H1 (cell line): ENCODE measurements at regions not wholly inside any gene's neighbourhood (a gene's known extent, or its start where the extent isn't known, plus 50 kb on each side); places are given as distances from the start of the nearest gene placed in this dataset.

Source experiments
- CTCF ChIA-PET: fragments of 300-600 bp; sonication (Branson Sonifier 250); formaldehyde crosslinking; loops from one replicate; lab custom pipeline; 2021; ENCODE audit not compliant: partially characterized antibody; lab: Charles Lee
- POLR2A ChIA-PET: fragments of 300-600 bp; sonication (Branson Sonifier 250); formaldehyde crosslinking; loops from one replicate; lab custom pipeline; 2021; ENCODE audit warnings: inconsistent platforms; ENCODE audit not compliant: partially characterized antibody; lab: Charles Lee
- DNase-seq, 2 experiments: peaks; one replicate each; pipeline versions ENCODE4 v3.0.0 to v3.0.0-alpha.2; 2010 to 2022; ENCODE audit warnings: low spot score in 2 of 2, low read depth in 1 of 2, mixed read lengths in 1 of 2
- FAIRE-seq: peaks from 2 replicates; lab custom pipeline; 2011; peaks lifted over from hg19 to GRCh38; lab: Jason Lieb, UNC
- H2AFZ ChIP-seq: 2 replicates; pipeline ENCODE4 v1.8.1; 2012; ENCODE audit warnings: low read length, inconsistent platforms
- H2AK5ac ChIP-seq: 2 replicates; pipeline ENCODE4 v1.6.1; 2013; ENCODE audit warnings: low read depth, low read length
- H2BK120ac ChIP-seq: replicated peaks from 2 replicates; pipeline ENCODE3; 2013; ENCODE audit warnings: low read depth, low read length, inconsistent platforms
- H2BK12ac ChIP-seq: 2 replicates; pipeline ENCODE4 v1.6.1; 2013; ENCODE audit warnings: low read depth, low read length
- H2BK15ac ChIP-seq: 2 replicates; pipeline ENCODE4 v1.6.1; 2013; ENCODE audit warnings: low read length
- H2BK20ac ChIP-seq: 2 replicates; pipeline ENCODE4 v1.6.1; 2013; ENCODE audit warnings: low read length
- H2BK5ac ChIP-seq: 2 replicates; pipeline ENCODE4 v1.6.1; 2013; ENCODE audit warnings: low read depth, low read length
- H3K14ac ChIP-seq: 2 replicates; pipeline ENCODE4 v1.6.1; 2013; ENCODE audit warnings: inconsistent platforms; ENCODE audit not compliant: insufficient read length
- H3K18ac ChIP-seq: 2 replicates; pipeline ENCODE4 v1.6.1; 2013; ENCODE audit warnings: low read length; ENCODE audit errors: extremely low read depth
- H3K23ac ChIP-seq: 2 replicates; pipeline ENCODE4 v1.6.1; 2013; ENCODE audit warnings: inconsistent platforms; ENCODE audit not compliant: insufficient read length
- H3K23me2 ChIP-seq: 2 replicates; pipeline ENCODE4 v1.6.1; 2013; ENCODE audit warnings: low read depth, low read length
- H3K27ac ChIP-seq: 2 replicates; pipeline ENCODE4 v1.6.1; 2011; ENCODE audit warnings: low read depth, low read length, inconsistent platforms
- H3K27me3 ChIP-seq, 4 experiments: replicated peaks in 1 of 4; 1 replicate in 1 of 4; 2 replicates in 3 of 4; pipeline versions ENCODE4 v1.6.1 to v1.8.1; 2011 to 2013; ENCODE audit warnings: low read length in 3 of 4, mild to moderate bottlenecking in 3 of 4, inconsistent platforms in 2 of 4, mixed read lengths in 2 of 4, moderate library complexity in 1 of 4; ENCODE audit not compliant: control insufficient read depth in 3 of 4, insufficient read depth in 3 of 4; ENCODE audit errors: extremely low read depth in 1 of 4
- H3K36me3 ChIP-seq, 4 experiments: 2 replicates each; pipeline versions ENCODE4 v1.6.1 to v1.8.1; 2011 to 2013; ENCODE audit warnings: mild to moderate bottlenecking in 4 of 4, low read length in 3 of 4, moderate library complexity in 2 of 4, control low read depth in 1 of 4, inconsistent platforms in 1 of 4; ENCODE audit not compliant: insufficient read depth in 4 of 4, control insufficient read depth in 2 of 4
- H3K4ac ChIP-seq: replicated peaks from 2 replicates; pipeline ENCODE3; 2013; ENCODE audit warnings: low read length, low read depth, mixed read lengths, inconsistent platforms; ENCODE audit not compliant: insufficient read length
- H3K4me1 ChIP-seq, 4 experiments: replicated peaks in 1 of 4; 1 replicate in 1 of 4; 2 replicates in 3 of 4; pipeline versions ENCODE4 v1.6.1 to v1.8.1; 2011 to 2013; ENCODE audit warnings: low read length in 3 of 4, inconsistent platforms in 2 of 4, mixed read lengths in 1 of 4; ENCODE audit not compliant: insufficient read depth in 4 of 4, control insufficient read depth in 3 of 4
- H3K4me2 ChIP-seq, 2 experiments: 2 replicates each; pipeline versions ENCODE4 v1.6.1 to v1.8.1; 2011 to 2013; ENCODE audit warnings: low read depth in 2 of 2, low read length in 2 of 2, control low read depth in 1 of 2, inconsistent platforms in 1 of 2, mild to moderate bottlenecking in 1 of 2; ENCODE audit not compliant: insufficient read depth in 1 of 2
- H3K4me3 ChIP-seq, 4 experiments: fragments of 200-600, 300-600 bp in 1 of 4; sonication (generic), shearing (Covaris generic), sonication (Bioruptor Twin) in 1 of 4; 2 replicates each; pipeline versions ENCODE4 v1.5.1 to v1.8.1; 2011 to 2016; ENCODE audit warnings: low read length in 4 of 4, low read depth in 3 of 4, control low read depth in 2 of 4, inconsistent platforms in 2 of 4, mild to moderate bottlenecking in 2 of 4, mixed read lengths in 1 of 4, moderate library complexity in 1 of 4; ENCODE audit not compliant: insufficient read depth in 2 of 4; ENCODE audit errors: extremely low read depth in 1 of 4
- H3K56ac ChIP-seq: replicated peaks from 2 replicates; pipeline ENCODE3; 2013; ENCODE audit warnings: low read depth, mild to moderate bottlenecking, mixed read lengths, low read length, inconsistent platforms; ENCODE audit not compliant: insufficient read length
- H3K79me1 ChIP-seq: 2 replicates; pipeline ENCODE4 v1.6.1; 2013; ENCODE audit warnings: low read depth, low read length, control low read depth
- H3K79me2 ChIP-seq, 2 experiments: 2 replicates each; pipeline versions ENCODE4 v1.6.1 to v1.8.1; 2012 to 2013; ENCODE audit warnings: low read length in 2 of 2, mild to moderate bottlenecking in 2 of 2, inconsistent platforms in 1 of 2; ENCODE audit not compliant: insufficient read depth in 2 of 2, control insufficient read depth in 1 of 2
- H3K9ac ChIP-seq, 4 experiments: replicated peaks in 1 of 4; 1 replicate in 1 of 4; 2 replicates in 3 of 4; pipeline versions ENCODE4 v1.6.1 to v1.8.1; 2011 to 2013; ENCODE audit warnings: low read depth in 3 of 4, low read length in 3 of 4, control low read depth in 2 of 4, mild to moderate bottlenecking in 2 of 4, moderate library complexity in 2 of 4, inconsistent platforms in 1 of 4; ENCODE audit errors: extremely low read depth in 1 of 4
- H3K9me3 ChIP-seq, 2 experiments: 2 replicates each; pipeline versions ENCODE4 v1.6.1 to v1.8.1; 2012 to 2013; ENCODE audit warnings: mild to moderate bottlenecking in 2 of 2, moderate library complexity in 2 of 2, control low read depth in 1 of 2, inconsistent platforms in 1 of 2, low read depth in 1 of 2, low read length in 1 of 2, mixed read lengths in 1 of 2; ENCODE audit not compliant: insufficient read depth in 2 of 2
- H4K20me1 ChIP-seq, 2 experiments: replicated peaks in 1 of 2; 2 replicates each; pipeline versions ENCODE3 to v1.8.1; 2011 to 2013; ENCODE audit warnings: inconsistent platforms in 2 of 2, low read length in 2 of 2, mild to moderate bottlenecking in 1 of 2; ENCODE audit not compliant: insufficient read depth in 2 of 2, control insufficient read depth in 1 of 2
- H4K5ac ChIP-seq: 2 replicates; pipeline ENCODE4 v1.6.1; 2013; ENCODE audit warnings: low read length, low read depth, mixed read lengths, inconsistent platforms; ENCODE audit not compliant: insufficient read length
- H4K8ac ChIP-seq: 2 replicates; pipeline ENCODE4 v1.8.0; 2013; ENCODE audit warnings: mild to moderate bottlenecking, moderate library complexity, low read length, inconsistent platforms; ENCODE audit not compliant: insufficient read depth; ENCODE audit errors: extremely low read depth
- H4K91ac ChIP-seq: replicated peaks from 2 replicates; pipeline ENCODE3; 2013; ENCODE audit warnings: low read length, mixed read lengths, inconsistent platforms; ENCODE audit not compliant: insufficient read length
- ATF3 ChIP-seq: IDR thresholded peaks from 2 replicates; pipeline ENCODE4 v1.6.1; 2011; ENCODE audit warnings: low read depth, mild to moderate bottlenecking, low read length; ENCODE audit not compliant: insufficient read depth
- CEBPB ChIP-seq: IDR thresholded peaks from 2 replicates; pipeline ENCODE4 v1.6.1; 2012; ENCODE audit warnings: low read depth, low read length
- EZH2 ChIP-seq: fragments of 200-600 bp; sonication (generic); IDR thresholded peaks from 2 replicates; pipeline ENCODE4 v1.7.1; 2012; ENCODE audit warnings: low read depth, mild to moderate bottlenecking, moderate library complexity, low read length, inconsistent platforms; ENCODE audit not compliant: severe bottlenecking
- POLR2AphosphoS5 ChIP-seq: IDR thresholded peaks from 2 replicates; pipeline ENCODE4 v1.6.1; 2011; ENCODE audit warnings: low read depth, low read length
- POU5F1 ChIP-seq: IDR thresholded peaks from 2 replicates; pipeline ENCODE4 v1.6.1; 2011; ENCODE audit warnings: low read depth, mild to moderate bottlenecking, low read length, moderate library complexity
- RBBP5 ChIP-seq: IDR thresholded peaks from 2 replicates; pipeline ENCODE4 v1.7.1; 2012; ENCODE audit warnings: low read depth, mild to moderate bottlenecking, inconsistent platforms, low read length, moderate library complexity, borderline replicate concordance
- RFX5 ChIP-seq: IDR thresholded peaks from 2 replicates; pipeline ENCODE4 v1.6.1; 2011; ENCODE audit warnings: low read depth, low read length, improper control_type of control experiment, borderline replicate concordance
- RXRA ChIP-seq: IDR thresholded peaks from 2 replicates; pipeline ENCODE4 v1.6.1; 2011; ENCODE audit warnings: low read depth, mild to moderate bottlenecking, low read length, moderate library complexity; ENCODE audit not compliant: insufficient read depth
- SIX5 ChIP-seq: IDR thresholded peaks from 2 replicates; pipeline ENCODE4 v1.6.1; 2011; ENCODE audit warnings: mild to moderate bottlenecking, low read depth, low read length
- SP1 ChIP-seq: IDR thresholded peaks from 2 replicates; pipeline ENCODE4 v1.6.1; 2011; ENCODE audit warnings: low read depth, low read length
- SP2 ChIP-seq: IDR thresholded peaks from 2 replicates; pipeline ENCODE4 v1.6.1; 2012; ENCODE audit warnings: mild to moderate bottlenecking, low read length, inconsistent platforms
- TAF7 ChIP-seq: optimal IDR thresholded peaks from 2 replicates; pipeline ENCODE3; 2011; ENCODE audit warnings: low read depth, mild to moderate bottlenecking, inconsistent platforms, low read length, moderate library complexity, borderline replicate concordance
- TBP ChIP-seq: IDR thresholded peaks from 2 replicates; pipeline ENCODE4 v1.6.1; 2011; ENCODE audit warnings: low read depth, low read length, improper control_type of control experiment
- USF2 ChIP-seq: IDR thresholded peaks from 2 replicates; pipeline ENCODE4 v1.6.1; 2011; ENCODE audit warnings: low read length, improper control_type of control experiment
- ZNF274 ChIP-seq: IDR thresholded peaks from 2 replicates; pipeline ENCODE4 v1.7.0; 2012; ENCODE audit warnings: low read length, borderline replicate concordance; ENCODE audit errors: extremely low read depth
- WGBS, 2 experiments: shearing (Covaris generic) in 1 of 2; methylation state at CpG; one replicate each; pipeline versions ENCODE4 v1.1.6 to v1.1.7; 2013 to 2015; ENCODE audit warnings: low lambda C conversion rate in 2 of 2, mixed read lengths in 2 of 2, inconsistent platforms in 1 of 2, low coverage in 1 of 2, missing lambda C conversion rate in 1 of 2; ENCODE audit not compliant: insufficient replicate concordance in 2 of 2, insufficient coverage in 1 of 2, insufficient read length in 1 of 2; ENCODE audit errors: extremely low coverage in 1 of 2, missing lambda C conversion rate in 1 of 2; 5-methylcytosine and 5-hydroxymethylcytosine counted together

- no peak overlapping the region for H2BK12ac ChIP-seq
- no peaks in the 10 kb centered on the region for H3K9me3 ChIP-seq
- no peak overlapping the region for H4K8ac ChIP-seq
- H3K36me3 ChIP-seq, result no peaks in the 10 kb centered on the region
- no peak overlapping the region for H2AK5ac ChIP-seq
- H3K79me1 ChIP-seq, result no peaks in the 10 kb centered on the region
- H3K4me3 ChIP-seq, result no peak overlapping the region
- FAIRE-seq (no peak), DNase-seq (no peak)
- no peak overlapping the region for H4K91ac ChIP-seq
- no peak overlapping the region for H3K14ac ChIP-seq
- ChIA-PET CTCF (no interaction called here), POLR2A (no interaction called here)
- no peaks in the 10 kb centered on the region for H3K4me1 ChIP-seq
- no peak overlapping the region for H2AFZ ChIP-seq
- H3K23ac ChIP-seq, result no peak overlapping the region
- no peaks in the 10 kb centered on the region for H4K20me1 ChIP-seq
- no peak overlapping the region for H2BK20ac ChIP-seq
- no peak overlapping the region for H3K4ac ChIP-seq
- H3K27ac ChIP-seq, result no peak overlapping the region
- H3K27me3 ChIP-seq, result no peaks in the 10 kb centered on the region
- H3K18ac ChIP-seq, result no peak overlapping the region
- WGBS, 2 experiments, result 92% methylated on average over 1 of the region's 1 CpG; no CpG with 5 or more reads in 1 of the 2 experiments
- no peak overlapping the region for H2BK15ac ChIP-seq
- no peaks in the 10 kb centered on the region for H3K79me2 ChIP-seq
- H3K56ac ChIP-seq, result no peak overlapping the region
- no peaks in the 10 kb centered on the region for H3K23me2 ChIP-seq
- no peak overlapping the region for H2BK120ac ChIP-seq
- no peak overlapping the region for H4K5ac ChIP-seq
- H2BK5ac ChIP-seq, result no peak overlapping the region
- H3K4me2 ChIP-seq, result no peak overlapping the region
- H3K9ac ChIP-seq, result no peak overlapping the region
- TF ChIP-seq SP1 (no peak), TBP (no peak), RXRA (no peak), SIX5 (no peak), RBBP5 (no peak), USF2 (no peak), ZNF274 (no peak), ATF3 (no peak), SP2 (no peak), TAF7 (no peak), POLR2AphosphoS5 (no peak), POU5F1 (no peak), EZH2 (no peak), CEBPB (no peak), RFX5 (no peak)
These were observed 390.5 kb downstream of the IRS1 start for GRCh38 chr2:226409134-226409533.
